ENCODE measurements at regions not wholly inside any gene's neighbourhood (a gene's known extent, or its start where the extent isn't known, plus 50 kb on each side); places are given as distances from the start of the nearest gene placed in this dataset.

DNA sequence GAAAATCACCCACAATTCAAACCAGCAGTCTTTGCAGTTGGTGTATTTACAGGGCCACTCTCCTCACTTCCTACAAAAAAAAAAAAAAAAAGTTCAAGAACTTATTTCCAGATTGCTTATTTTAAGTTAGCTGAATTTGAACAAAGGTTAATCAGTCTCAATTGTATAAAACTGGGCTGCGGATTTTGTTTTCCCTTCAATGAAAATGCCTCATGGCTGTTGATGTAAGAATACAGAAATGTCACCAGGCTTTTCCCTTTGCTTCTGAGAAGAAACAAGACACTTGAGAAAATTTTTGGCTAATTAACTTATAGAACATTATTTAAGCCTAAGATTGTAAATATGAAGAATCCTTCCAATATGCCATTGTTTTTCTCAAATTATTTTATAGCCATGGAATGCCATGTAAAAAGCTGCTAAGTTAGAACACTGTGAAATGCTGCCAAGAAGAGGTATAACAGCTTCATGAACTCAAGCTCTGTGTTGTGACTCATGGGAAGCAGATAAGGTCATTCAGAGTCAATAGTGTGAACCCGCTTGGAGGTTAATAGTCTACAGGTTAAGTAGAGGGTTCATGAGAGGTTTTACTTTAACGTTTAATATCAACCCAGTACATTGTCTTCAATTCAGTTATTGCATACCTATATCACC is 84.3 kb upstream of the ABI3BP start:
- no peak for DNase-seq

DNA sequence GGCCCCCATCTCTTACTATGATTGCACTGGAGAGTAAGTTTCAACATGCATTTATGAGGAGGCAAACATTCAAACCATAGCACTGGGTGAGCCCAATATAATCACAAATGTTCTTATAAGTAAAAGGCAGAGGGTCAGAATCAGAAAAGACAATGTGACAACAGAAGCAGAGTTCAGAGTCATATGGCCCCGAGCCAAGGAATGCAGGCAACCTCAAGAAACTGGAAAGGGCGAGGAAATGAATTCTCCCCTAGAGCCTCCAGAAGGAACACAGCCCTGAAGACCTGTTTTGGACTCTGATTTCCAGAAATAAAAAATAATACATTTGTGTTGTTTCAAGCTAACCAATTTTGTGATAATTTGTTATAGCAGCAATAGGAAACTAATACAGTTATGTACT is 81.3 kb upstream of the ABI3BP start:
- no peak for DNase-seq

DNA sequence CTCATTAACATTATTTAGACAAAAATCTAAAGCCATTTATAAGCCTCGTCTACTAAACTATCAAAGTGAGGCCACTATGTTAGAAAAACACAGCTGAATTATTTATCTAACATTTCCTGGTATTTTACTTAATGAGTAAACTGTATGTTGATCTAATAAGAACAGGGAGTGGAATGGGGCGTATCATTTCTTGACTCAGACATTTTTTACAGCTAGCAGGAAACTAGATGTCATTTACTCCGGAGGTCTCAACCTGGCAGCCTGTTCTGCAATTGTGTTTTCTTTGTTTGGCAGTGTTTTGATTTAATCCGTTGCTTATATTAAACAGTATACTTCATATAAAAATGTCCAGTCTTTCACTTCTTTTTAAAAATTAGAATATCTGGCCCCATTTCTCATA is 79.1 kb upstream of the ABI3BP start:
- DNase-seq = no peak

DNA sequence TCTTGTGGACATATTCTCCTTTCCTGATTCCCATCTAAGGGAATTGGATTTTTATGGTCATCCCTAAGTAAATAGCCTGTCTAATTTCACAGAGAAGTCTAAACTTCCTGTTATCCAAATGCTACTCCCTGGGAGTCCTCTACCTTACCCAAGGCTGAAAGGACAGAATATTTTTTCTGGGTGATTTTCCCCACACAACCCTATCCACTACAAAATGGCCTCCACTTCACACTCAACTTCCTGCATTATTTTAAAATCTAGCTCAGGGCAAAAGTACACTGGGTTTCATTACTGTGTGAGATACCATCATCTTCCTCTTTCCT is 77.5 kb upstream of the ABI3BP start:
- no peak for DNase-seq

DNA sequence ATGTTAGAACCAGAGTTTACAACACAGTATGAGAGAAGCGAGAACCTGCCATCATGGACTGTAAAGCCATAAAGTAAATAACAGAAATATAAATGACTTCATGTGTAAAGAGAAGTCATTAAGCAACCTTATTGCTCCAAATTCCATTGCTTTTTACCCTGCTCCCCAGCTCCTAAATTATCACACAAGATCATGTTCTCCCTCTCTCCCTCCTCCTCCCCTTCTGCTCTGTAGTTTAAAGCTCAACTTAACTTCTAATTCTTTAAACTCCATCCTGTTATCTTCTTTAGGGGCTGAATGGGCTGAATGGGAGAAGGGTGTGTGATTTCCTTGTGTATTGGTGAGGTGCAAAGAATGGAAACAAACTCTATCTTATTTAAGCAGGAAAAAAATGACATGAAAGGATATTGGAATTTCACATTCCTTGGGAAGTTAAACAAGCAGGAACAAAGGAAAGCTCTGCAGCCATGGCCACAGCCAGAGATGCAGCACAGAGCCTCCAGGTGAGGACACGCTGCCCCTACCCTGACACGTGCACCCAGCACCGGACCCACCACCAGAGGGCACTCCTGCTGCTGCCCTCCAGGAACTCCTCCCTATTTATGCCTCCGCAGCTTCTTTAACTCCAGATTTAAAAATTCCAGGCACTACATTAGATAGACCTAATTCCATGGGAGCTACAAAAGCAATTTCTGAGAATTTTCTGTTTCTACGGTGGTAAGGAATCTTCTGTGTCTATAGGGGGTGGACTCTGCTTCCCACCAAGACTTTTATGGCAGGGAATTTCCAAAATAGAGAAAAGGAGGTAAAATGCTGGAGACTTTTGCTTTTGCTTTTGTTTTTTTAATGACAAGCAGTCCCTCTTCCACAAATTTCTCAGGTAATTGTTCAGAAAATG is 76.9 kb upstream of the ABI3BP start:
- DNase-seq = peak; percentile 30

DNA sequence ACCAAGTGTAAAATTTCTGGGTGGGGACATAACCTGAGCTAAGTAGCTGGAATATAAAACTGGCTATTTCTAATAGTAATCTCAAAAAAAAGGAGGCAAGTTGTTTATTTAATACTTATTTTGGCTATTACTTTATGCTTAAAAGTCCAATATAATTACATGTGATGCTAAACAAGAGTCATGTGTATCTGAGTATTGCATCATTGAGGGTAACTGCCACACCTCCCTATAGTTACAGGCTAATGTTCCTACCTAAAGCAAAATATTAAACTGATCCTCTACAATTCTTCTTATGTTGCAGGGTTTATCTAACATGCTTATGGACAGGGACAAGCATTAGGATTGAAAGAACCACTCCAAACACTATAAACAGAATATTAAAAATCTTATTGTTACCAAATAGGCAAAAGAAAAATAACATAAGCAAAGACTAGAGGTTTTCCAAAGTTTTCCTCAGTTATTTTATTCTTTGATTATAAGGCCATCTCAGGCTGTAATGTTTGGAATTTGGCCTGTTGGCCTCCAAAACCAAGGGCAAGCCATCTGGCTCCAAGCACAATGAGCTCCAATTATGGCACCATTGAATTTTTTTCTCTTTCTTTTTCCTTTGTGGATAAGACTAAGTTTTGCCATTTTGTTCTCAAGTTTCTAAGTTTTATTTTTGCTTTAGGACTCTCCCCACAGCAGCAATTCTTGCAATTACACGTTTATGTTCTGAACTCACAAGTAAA is 75.8 kb upstream of the ABI3BP start:
- no peak for DNase-seq

DNA sequence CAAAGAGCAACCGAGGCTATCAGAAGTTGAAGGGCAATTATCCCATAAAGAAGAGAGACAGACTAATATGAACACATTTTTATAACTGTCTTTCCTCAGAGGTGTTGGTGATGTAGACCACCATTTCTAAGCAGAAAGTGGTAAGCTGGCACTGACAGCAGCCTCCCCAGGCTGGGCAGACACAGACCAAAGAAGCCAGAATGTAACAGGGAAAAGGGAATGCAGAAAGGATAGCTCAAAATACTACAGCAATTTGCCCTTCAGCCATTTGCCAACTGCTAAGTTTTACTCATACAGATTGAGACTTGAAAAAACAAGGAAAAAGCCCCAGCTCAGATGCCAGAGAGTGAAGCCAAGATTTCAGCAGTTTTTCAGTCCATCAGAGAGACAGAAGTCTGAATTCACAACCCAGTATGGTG is 73.5 kb upstream of the ABI3BP start:
- no peak for DNase-seq

DNA sequence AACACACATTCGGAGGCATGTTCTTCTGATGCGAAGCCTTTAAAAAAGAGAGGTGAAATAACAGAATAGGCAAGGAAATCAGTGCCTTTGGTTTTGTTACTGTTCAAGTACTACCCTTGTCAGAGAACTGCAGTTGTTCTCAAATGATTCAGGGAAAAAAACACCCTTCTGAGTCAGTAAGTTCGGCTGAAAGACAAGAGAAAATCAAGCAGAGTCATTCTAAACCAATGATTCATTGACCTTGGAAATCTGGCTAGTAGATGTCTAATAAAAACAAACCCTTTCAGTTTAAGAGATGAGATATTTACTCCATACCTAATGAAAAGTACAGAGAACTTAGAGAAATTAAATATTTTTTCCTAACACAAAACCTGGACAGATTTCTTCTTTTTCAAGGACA is 72.7 kb upstream of the ABI3BP start:
- no peak for DNase-seq

DNA sequence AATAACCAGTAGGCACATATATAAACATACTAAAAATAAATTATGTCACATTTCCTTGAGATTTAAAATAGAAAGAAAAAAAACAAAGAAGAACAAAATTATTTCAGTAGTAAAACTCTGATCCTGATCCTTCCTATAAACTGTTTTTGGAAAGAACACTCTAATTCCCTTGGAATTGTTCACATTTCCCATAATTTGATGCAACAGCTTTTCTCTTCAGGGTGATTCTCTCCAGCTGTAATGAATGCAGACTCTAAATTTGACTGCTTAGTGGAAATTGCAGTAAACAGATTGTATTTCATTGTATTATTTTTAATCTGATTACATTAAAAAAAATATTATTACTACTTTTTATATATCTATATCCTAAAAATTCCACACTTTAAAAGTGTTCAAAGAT is 70.2 kb upstream of the ABI3BP start:
- no peak for DNase-seq

DNA sequence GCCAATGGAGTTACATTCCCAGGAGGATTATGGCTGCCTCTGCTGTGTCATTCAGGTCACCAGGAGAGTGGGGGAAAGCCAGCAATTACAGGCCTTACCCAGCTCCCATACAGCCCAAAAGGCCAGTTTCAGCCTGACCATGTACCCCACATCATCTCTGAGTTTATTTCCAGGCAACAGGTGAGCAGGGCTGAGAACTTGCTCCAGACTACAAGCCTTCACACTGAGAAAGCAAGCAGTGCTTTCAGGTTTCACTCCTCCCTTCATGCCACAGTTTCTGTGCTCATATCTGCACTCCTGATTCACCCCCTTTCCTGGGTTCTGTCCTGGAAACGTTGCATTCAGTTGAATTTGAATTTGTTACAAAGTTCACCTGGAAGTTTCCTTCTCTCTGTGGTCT is 68.1 kb upstream of the ABI3BP start:
- DNase-seq = no peak

DNA sequence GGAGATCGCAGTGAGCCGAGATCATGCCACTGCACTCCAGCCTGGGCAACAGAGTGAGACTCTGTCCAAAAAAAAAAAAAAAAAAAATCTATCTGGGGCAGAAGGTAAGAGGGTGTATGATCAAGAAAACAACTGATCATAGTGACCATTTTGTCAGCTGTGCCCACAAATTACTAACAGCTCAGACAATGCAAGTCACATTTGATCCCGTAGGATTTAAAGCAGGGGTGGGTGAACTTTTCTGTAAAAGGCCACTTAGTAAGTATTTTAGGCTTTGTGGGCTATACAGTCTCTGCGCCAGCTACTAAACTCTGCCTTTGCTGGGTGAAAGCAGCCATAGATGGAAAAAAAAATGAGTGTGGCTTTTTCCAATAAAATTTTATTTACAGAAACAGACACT is 57.6 kb upstream of the ABI3BP start:
- DNase-seq = no peak

DNA sequence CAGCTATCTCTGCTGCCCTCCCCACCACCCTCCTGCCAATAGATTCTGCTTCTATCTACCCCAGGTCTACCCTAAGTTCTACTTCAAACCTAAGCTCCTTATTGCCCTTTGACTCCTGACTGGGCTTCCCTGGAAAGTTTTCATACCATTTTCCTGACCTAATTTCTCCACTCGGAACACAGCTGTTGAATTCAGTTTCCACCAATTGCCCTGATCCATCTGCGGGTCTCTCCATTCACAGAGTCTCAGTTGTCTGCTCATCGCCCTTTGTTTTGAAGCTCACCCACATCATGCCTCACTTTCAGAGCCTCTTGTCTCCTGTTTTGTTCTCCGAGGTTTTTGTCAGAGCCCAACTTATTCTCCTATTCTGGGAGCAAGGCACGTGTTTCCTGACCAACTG is 56.8 kb upstream of the ABI3BP start:
- DNase-seq = no peak

DNA sequence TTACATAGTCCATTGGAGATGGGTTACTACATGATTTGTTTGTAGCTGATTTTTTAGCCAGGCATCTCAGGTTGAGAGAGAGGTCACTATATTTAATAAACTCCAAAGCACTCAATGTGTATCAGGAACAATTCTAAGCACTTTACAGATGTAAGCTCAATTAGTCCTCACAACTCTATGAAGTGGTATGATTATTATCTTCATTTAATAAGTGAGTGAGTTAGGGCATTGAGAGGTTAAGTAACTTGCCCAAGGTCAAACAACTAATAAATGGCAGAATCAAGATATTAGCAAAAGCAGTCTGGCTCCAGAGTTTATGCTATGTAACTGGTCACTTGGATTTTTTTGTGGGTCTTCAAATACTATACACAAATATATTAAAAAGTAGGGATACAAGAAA is 56.3 kb upstream of the ABI3BP start:
- DNase-seq = no peak

DNA sequence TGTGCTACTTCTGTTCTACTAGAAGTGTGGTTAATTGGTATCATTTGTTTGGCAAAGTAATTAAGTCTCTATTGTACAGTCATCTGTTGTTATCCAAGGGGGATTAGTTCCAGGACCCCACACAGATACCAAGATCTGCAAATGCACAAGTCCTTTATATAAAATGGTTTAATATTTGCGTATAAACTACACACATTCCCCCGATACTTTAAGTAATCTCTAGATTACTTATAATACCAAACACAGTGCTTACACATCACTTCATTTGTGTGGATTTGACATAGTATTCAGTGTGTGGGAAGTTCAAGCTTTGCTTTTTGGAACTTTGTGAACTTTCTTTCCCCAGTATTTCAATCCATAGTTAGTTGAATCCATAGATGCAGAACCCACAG is 50.5 kb upstream of the ABI3BP start:
- no peak for DNase-seq

DNA sequence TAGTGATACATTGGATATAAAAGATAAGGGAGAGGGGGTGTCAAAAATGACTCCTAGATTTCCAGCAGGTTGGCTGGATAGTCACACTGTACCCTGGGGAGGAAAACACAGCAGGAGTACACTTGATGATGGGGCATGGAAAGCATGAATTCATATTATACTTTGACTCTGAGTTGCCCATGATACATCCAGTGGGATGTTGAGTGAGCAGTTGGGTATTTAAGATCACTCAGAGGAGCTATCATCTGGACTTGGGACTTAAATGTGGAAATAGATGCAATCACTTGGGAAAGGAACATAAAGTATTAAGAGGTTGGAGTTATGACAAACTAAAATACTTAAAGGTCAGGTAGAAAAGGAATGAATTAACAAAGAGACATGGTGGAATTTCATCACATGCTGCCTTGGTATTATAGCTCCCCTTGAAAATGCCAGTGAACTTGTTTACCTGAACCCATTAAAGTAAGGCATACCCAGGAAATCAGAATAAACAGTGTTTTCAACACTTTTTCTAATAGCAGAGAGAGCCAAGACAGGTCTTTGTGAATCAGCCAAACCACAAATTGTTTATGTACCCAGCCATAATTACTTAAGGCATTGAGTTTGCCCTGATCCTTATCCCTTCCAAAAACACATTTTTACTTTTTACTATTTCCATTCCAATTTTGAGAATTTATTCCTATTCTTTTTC is 49.9 kb upstream of the ABI3BP start:
- no peak for DNase-seq
